ENCODE measurements at regions not wholly inside any gene's neighbourhood (a gene's known extent, or its start where the extent isn't known, plus 50 kb on each side); places are given as distances from the start of the nearest gene placed in this dataset.

- no peak for DNase-seq
- TF ChIP-seq POLR2A (IDR thresholded peaks at IDR 0.05; ENCODE audit: low read length) = no peak
- no peak for TF ChIP-seq GATA1 (IDR thresholded peaks at IDR 0.05; ENCODE audit: low read depth, low read length)
These were observed 144.1 kb downstream of the CNTN3 start for GRCh38 chr3:74470313-74470712.

- TF ChIP-seq GATA1 (IDR thresholded peaks at IDR 0.05; ENCODE audit: low read depth, low read length) (no peak), POLR2A (IDR thresholded peaks at IDR 0.05; ENCODE audit: low read length) (no peak)
- no peak for DNase-seq
These were observed 144.7 kb downstream of the CNTN3 start for GRCh38 chr3:74469713-74470112.

GRCh38 chr3:74469151-74469550 lies 145.3 kb downstream of the CNTN3 start:
- TF ChIP-seq GATA1 (IDR thresholded peaks at IDR 0.05; ENCODE audit: low read depth, low read length) (no peak), POLR2A (IDR thresholded peaks at IDR 0.05; ENCODE audit: low read length) (no peak)
- no peak for DNase-seq

- no peak for DNase-seq
- no peak for TF ChIP-seq GATA1 (IDR thresholded peaks at IDR 0.05; ENCODE audit: low read depth, low read length)
- TF ChIP-seq POLR2A (IDR thresholded peaks at IDR 0.05; ENCODE audit: low read length) = no peak
These were observed 148.6 kb downstream of the CNTN3 start for GRCh38 chr3:74465715-74466410.

DNA sequence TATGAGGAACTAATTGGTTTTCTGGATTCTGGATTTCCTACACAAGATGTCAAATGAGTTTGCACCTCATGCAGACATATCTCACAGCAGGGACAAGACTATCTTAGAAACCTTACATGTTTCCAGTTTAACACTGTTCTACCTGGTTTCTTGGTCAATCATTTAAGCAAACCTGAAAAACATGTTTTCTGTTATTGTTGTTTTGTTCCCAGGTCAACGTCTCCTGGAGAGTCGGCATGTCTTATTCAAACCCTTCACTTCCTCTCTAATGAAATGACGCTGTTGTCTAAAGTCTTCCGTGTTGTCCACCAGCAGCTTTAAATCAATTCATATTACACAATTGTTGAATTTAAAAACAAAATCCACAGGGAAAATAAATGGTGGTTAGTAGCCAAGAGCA lies 150.9 kb downstream of the CNTN3 start:
- no peak for DNase-seq
- TF ChIP-seq POLR2A (IDR thresholded peaks at IDR 0.05; ENCODE audit: low read length) = no peak
- no peak for TF ChIP-seq GATA1 (IDR thresholded peaks at IDR 0.05; ENCODE audit: low read depth, low read length)

DNA sequence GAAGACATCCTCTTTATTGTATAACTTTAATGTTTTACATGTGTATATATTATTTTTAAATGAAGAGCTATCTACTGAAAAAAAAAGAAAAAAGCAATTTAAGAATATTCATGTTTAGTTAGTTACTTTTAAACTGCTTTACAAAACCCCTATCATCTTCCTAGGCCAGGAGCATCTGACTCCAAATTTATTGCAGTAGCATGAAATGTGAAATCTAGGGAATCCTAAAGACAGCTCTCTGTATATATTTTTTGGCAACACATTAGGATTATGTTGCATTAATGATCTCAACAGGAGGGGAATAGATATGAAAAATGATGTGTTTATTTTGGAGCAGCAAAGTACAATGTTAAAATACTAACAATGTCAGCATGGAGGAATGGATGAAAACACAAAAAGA lies 158.3 kb downstream of the CNTN3 start:
- no peak for TF ChIP-seq GATA1 (IDR thresholded peaks at IDR 0.05; ENCODE audit: low read depth, low read length)
- no peak for TF ChIP-seq POLR2A (IDR thresholded peaks at IDR 0.05; ENCODE audit: low read length)
- DNase-seq = no peak

GRCh38 chr3:74447221-74447620 lies 167.2 kb downstream of the CNTN3 start:
- DNase-seq = no peak
- TF ChIP-seq POLR2A (IDR thresholded peaks at IDR 0.05; ENCODE audit: low read length) = no peak
- no peak for TF ChIP-seq GATA1 (IDR thresholded peaks at IDR 0.05; ENCODE audit: low read depth, low read length)

DNA sequence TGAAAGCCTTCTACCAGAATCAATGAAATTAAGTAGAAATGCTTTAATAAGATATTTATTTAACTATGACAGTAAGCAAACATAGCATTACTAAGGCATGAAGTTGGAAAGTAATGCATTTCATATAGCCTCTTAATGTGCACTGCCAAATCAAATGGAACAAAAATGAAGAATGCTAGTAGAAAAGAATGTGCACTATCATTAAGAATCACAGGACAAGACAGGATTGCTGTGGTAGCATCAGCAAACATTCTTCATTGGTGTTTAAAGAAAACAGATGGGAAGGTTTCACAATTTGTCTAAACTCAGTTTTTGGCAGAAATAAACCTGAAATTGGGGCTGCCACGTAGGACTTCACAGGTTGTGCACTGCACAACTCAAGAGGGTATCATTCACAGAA lies 168.9 kb downstream of the CNTN3 start:
- DNase-seq = no peak
- TF ChIP-seq POLR2A (IDR thresholded peaks at IDR 0.05; ENCODE audit: low read length) = no peak

DNA sequence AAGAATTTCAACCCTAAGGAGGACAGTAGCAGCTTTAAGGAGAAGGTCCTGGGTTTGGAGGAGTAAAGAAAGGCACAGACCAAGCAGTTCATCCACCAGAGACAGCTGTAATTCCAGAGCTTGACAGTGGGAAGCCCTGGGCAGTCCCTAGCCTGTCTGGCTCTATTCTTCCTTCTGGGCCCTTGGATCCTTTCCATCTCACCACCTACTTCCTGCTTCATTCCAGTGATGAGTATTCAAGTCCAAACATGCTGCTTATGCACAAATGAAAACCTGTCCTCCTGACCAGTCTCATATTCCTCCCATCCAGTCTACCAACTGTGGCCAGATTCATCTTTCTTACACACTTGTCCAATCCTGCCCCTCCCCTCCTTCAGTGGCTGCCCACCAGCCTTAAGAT lies 171.4 kb downstream of the CNTN3 start:
- no peak for TF ChIP-seq POLR2A (IDR thresholded peaks at IDR 0.05; ENCODE audit: low read length)
- no peak for TF ChIP-seq GATA1 (IDR thresholded peaks at IDR 0.05; ENCODE audit: low read depth, low read length)
- no peak for DNase-seq

GRCh38 chr3:74442683-74443082 lies 171.8 kb downstream of the CNTN3 start:
- DNase-seq = no peak
- TF ChIP-seq POLR2A (IDR thresholded peaks at IDR 0.05; ENCODE audit: low read length) (no peak), GATA1 (IDR thresholded peaks at IDR 0.05; ENCODE audit: low read depth, low read length) (no peak)

DNA sequence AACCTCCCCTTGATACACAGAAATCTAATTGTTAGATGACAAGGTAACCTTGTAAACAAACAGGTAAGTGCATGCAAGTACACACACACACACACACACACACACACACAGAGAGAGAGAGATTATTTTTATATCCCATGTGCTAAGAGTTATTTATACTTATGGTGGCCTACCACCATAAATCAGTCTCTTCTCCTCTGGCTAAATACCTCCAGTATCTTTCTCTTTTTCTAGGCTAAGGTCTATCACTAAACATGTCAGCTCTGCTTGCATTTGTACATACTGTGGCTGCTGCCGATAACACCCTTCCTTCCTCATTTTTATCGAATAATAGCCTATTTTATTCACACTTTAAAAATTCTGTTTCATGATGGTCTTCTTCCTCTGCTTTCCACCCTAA lies 172.4 kb downstream of the CNTN3 start:
- no peak for DNase-seq
- TF ChIP-seq GATA1 (IDR thresholded peaks at IDR 0.05; ENCODE audit: low read depth, low read length) = no peak
- TF ChIP-seq POLR2A (IDR thresholded peaks at IDR 0.05; ENCODE audit: low read length) = no peak

DNA sequence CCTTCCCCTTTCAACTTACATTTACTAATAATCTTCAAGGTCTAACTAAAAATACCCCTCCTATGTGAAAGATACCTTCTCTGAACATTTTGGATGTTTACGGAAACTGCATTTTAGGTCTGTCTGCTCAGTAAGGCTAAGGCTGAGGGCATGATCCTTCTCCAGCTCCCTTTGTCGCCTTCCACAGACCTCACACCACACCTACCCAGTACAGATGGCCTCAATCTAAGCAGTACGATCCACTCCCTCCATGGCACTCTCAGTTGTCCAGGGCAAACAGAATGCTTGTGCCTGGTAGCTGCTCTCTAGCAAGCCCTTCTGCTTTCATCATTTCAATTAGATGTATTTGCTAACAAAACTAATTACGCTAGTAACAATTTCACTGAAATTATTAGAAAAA lies 178.3 kb downstream of the CNTN3 start:
- no peak for DNase-seq
- TF ChIP-seq POLR2A (IDR thresholded peaks at IDR 0.05; ENCODE audit: low read length) = no peak
- no peak for TF ChIP-seq GATA1 (IDR thresholded peaks at IDR 0.05; ENCODE audit: low read depth, low read length)

- DNase-seq = no peak
- no peak for TF ChIP-seq POLR2A (IDR thresholded peaks at IDR 0.05; ENCODE audit: low read length)
- no peak for TF ChIP-seq GATA1 (IDR thresholded peaks at IDR 0.05; ENCODE audit: low read depth, low read length)
These were observed 178.8 kb downstream of the CNTN3 start for GRCh38 chr3:74435631-74436030.

- TF ChIP-seq POLR2A (IDR thresholded peaks at IDR 0.05; ENCODE audit: low read length) = no peak
- TF ChIP-seq GATA1 (IDR thresholded peaks at IDR 0.05; ENCODE audit: low read depth, low read length) = no peak
- DNase-seq = no peak
These were observed 180.1 kb downstream of the CNTN3 start for GRCh38 chr3:74434406-74434805.

- DNase-seq = no peak
- no peak for TF ChIP-seq POLR2A (IDR thresholded peaks at IDR 0.05; ENCODE audit: low read length)
- no peak for TF ChIP-seq GATA1 (IDR thresholded peaks at IDR 0.05; ENCODE audit: low read depth, low read length)
These were observed 187.9 kb downstream of the CNTN3 start for GRCh38 chr3:74426571-74426970.

GRCh38 chr3:74423867-74424266 lies 190.6 kb downstream of the CNTN3 start:
- DNase-seq = no peak
- TF ChIP-seq GATA1 (IDR thresholded peaks at IDR 0.05; ENCODE audit: low read depth, low read length) = no peak
- no peak for TF ChIP-seq POLR2A (IDR thresholded peaks at IDR 0.05; ENCODE audit: low read length)
